Brain microvascular endothelial cell (primary cell): ENCODE measurements at regions not wholly inside any gene's neighbourhood (a gene's known extent, or its start where the extent isn't known, plus 50 kb on each side); places are given as distances from the start of the nearest gene placed in this dataset.

Experiments
- DNase-seq: peaks from one replicate; pipeline ENCODE4 v3.0.0-alpha.2; 2020
- H3K27ac ChIP-seq: fragments of 250-450 bp; sonication (Bioruptor Pico); 2 replicates; pipeline ENCODE4 v1.5.1; 2020; ENCODE audit warnings: mild to moderate bottlenecking, moderate library complexity
- H3K27me3 ChIP-seq: fragments of 250-450 bp; sonication (Bioruptor Pico); replicated peaks from 2 replicates; pipeline ENCODE4 v1.5.1; 2020; ENCODE audit warnings: mild to moderate bottlenecking
- H3K36me3 ChIP-seq: fragments of 250-450 bp; sonication (Bioruptor Pico); replicated peaks from 2 replicates; pipeline ENCODE4 v1.5.1; 2020; ENCODE audit warnings: mild to moderate bottlenecking
- H3K4me3 ChIP-seq: 2 replicates; pipeline ENCODE4 v1.5.1; 2011; ENCODE audit warnings: low read depth, mild to moderate bottlenecking, control low read depth, low read length, moderate library complexity
- in situ Hi-C: cut with HindIII; loops from 2 replicates; pipeline ENCODE4 v1.10.0; 2017; ENCODE audit warnings: low sequenced_read_pairs, low pct_ligation_motif_present
- TF ChIP-seq, protein P1 (sequence below): IDR thresholded peaks from 2 replicates; pipeline ENCODE4 v1.5.1; 2011; ENCODE audit warnings: low read depth, mild to moderate bottlenecking, moderate library complexity, low read length, control low read depth, inconsistent platforms; ENCODE audit errors: missing control alignments

DNA sequence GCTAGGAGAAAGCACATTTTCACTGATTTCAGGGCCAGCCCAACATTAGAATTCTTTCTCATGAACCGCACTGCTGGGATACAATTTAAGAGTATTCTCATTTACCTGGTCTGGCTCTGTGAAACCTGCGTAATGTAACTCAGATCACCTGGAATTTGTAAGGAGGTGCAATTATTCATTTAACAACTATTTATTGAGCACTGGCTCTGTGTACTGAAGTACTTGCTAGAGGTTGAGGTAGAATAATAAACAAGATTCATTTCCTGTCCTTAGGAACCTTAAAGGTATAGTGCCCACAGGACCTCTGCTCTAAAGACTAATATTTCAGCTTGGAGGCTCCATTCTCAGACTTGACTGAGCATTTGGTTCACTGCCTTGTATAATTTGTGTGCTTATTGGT lies 242.2 kb upstream of the ZPLD1 start:
- no peaks in the 10 kb centered on the region for H3K36me3 ChIP-seq
- in situ Hi-C loops, result no loop called here
- H3K27ac ChIP-seq, result no peak overlapping the region
- H3K4me3 ChIP-seq, result no peak overlapping the region
- DNase-seq, result no peak
- H3K27me3 ChIP-seq, result no peaks in the 10 kb centered on the region
- TF ChIP-seq, protein P1, sequence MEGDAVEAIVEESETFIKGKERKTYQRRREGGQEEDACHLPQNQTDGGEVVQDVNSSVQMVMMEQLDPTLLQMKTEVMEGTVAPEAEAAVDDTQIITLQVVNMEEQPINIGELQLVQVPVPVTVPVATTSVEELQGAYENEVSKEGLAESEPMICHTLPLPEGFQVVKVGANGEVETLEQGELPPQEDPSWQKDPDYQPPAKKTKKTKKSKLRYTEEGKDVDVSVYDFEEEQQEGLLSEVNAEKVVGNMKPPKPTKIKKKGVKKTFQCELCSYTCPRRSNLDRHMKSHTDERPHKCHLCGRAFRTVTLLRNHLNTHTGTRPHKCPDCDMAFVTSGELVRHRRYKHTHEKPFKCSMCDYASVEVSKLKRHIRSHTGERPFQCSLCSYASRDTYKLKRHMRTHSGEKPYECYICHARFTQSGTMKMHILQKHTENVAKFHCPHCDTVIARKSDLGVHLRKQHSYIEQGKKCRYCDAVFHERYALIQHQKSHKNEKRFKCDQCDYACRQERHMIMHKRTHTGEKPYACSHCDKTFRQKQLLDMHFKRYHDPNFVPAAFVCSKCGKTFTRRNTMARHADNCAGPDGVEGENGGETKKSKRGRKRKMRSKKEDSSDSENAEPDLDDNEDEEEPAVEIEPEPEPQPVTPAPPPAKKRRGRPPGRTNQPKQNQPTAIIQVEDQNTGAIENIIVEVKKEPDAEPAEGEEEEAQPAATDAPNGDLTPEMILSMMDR, result no peak

DNA sequence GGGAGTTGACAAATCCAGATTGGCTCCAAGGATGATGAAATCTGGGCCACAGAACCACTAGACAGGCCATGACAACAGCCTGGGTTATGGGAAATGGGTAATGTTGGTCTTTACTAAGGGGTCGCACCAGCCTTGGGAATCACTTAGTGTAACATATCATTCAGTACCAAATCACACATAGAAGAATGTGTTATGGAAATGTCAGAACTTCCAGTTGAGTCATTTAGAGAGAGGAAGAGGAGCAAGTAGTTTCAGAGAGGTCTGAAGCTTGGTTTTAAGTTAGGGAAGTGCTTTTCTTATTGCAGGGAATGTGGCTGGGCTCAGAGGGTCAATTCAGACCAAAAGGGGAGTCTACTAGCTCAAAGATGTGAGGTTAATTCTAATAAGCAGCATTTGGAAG lies 241.6 kb upstream of the ZPLD1 start:
- no peak overlapping the region for H3K27ac ChIP-seq

DNA sequence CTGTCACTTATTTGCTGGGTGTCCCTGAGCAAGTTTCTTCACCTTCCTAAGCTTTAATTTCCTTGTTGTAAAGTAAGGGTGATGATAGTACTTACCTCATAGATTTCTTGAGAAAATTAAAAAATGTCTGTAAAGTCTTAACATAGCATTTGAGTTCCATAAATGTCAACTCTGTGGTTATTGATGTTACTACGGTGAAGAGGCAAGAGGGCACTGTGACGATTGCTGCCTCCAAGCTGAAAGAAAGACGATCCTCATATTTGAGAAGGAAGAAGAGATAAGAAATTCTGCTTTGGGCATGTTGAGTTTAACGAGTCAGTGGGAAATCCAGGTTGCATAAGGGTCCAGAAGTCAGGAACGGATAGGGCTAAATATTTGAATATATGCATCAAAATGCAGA lies 240.8 kb upstream of the ZPLD1 start:
- H3K27ac ChIP-seq, result no peak overlapping the region
- DNase-seq, result no peak
- H3K27me3 ChIP-seq, result no peaks in the 10 kb centered on the region
- in situ Hi-C loops, result no loop called here
- TF ChIP-seq, protein P1, result no peak
- H3K36me3 ChIP-seq, result no peaks in the 10 kb centered on the region
- H3K4me3 ChIP-seq, result no peak overlapping the region

More for the DNA sequence above, 241.6 kb upstream of the ZPLD1 start:
- DNase-seq, result no peak
- TF ChIP-seq, protein P1, result no peak
- in situ Hi-C loops, result no loop called here
- Histone ChIP-seq H3K27me3 (no peaks in the 10 kb centered on the region), H3K4me3 (no peak overlapping the region), H3K36me3 (no peaks in the 10 kb centered on the region)

DNA sequence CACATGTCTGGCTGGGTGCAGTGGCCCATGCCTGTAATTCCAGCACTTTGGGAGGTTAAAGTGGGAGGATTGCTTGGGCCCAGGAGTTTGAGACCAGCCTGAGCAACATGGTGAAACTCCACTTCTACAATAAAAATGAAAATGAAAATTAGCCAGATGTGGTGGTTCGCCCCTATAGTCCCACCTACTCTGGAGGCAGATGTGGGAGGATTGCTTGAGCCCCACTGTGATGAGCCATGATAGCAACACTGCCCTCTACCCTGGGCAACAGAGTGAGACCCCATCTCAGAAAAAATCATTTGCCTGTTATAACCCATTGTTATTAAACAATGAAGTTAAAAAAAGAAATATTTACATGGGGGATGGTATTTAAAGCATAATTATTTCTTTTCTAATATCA lies 240.1 kb upstream of the ZPLD1 start:
- no peak for DNase-seq
- no peaks in the 10 kb centered on the region for H3K36me3 ChIP-seq
- in situ Hi-C loops, result no loop called here
- TF ChIP-seq, protein P1, result no peak
- no peaks in the 10 kb centered on the region for H3K27me3 ChIP-seq
- H3K27ac ChIP-seq, result no peak overlapping the region
- no peak overlapping the region for H3K4me3 ChIP-seq

DNA sequence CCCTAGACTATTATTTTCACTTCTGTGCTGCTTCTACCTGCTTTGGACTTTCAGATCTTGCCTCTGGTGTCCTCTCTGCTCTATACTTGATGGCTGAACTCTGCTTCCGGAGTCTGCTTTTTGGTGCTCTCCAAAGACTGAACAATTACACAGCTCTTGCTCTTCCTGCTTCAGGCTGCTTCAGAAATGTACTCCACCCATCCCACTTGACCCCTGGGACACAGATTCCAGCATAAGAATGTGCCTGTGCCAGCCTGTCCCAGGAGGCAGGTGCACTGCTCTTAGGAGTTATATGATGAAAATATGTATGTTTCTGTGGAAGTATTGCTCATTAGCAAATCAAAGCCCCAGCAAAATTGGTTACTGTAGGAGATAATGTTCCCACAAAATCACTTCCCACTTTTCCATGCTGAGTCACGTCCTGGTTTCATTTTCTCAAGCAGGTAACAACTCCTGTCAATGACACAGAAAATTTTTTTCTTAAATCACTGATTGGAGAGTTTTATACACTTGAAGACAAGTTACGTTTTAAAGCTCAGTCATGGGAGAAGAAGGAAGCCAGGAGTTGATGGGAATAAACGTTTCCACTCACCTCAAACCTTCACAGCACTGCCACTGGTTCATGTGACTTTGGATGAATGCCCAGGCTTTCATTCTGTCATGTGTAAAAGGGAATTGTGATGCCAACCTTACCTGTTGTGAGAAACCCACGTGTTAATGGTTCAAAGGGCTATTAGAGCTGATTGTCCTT lies 239.4 kb upstream of the ZPLD1 start:
- in situ Hi-C loops, result no loop called here
- no peak for DNase-seq
- Histone ChIP-seq H3K36me3 (no peaks in the 10 kb centered on the region), H3K27me3 (no peaks in the 10 kb centered on the region), H3K4me3 (no peak overlapping the region), H3K27ac (no peak overlapping the region)
- TF ChIP-seq, protein P1, result no peak

DNA sequence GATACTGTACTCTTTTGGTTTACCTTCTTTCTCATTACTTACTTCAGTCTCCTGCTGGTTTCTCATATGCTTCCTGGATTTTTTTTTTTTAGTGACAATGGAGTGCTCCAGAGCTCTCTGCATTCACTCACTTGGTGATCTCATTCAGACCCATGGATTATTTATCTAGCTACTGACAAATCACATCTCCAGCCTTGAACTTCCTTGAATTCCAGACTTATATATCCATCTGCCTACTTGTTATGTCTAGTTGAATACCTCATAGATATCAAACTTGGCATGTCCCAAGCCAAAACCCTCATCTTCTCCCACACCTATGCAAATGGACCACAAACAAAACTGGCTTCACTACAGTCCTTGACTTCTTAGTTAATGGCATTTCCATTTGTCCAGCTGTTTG lies 234.7 kb upstream of the ZPLD1 start:
- peak; percentile 61 for DNase-seq
- in situ Hi-C loops, result no loop called here
- TF ChIP-seq, protein P1, result no peak
- Histone ChIP-seq H3K27me3 (no peaks in the 10 kb centered on the region), H3K27ac (peak overlapping the region; percentile 38), H3K36me3 (no peaks in the 10 kb centered on the region), H3K4me3 (no peak overlapping the region)
